22Rv1 (cell line): ENCODE measurements at regions not wholly inside any gene's neighbourhood (a gene's known extent, or its start where the extent isn't known, plus 50 kb on each side); places are given as distances from the start of the nearest gene placed in this dataset.

Experiments
- H3K27ac ChIP-seq: fragments of 450-650 bp; 2 replicates; pipeline ENCODE4 v1.5.1; 2017
- ZFX ChIP-seq: fragments of 450-650 bp; IDR thresholded peaks from 2 replicates; pipeline ENCODE4 v1.6.1; 2017; ENCODE audit warnings: antibody characterized with exemption, borderline replicate concordance
- TF ChIP-seq, protein P1 (sequence below): fragments of 450-650 bp; IDR thresholded peaks from 2 replicates; pipeline ENCODE4 v1.5.1; 2017; ENCODE audit warnings: mild to moderate bottlenecking

DNA sequence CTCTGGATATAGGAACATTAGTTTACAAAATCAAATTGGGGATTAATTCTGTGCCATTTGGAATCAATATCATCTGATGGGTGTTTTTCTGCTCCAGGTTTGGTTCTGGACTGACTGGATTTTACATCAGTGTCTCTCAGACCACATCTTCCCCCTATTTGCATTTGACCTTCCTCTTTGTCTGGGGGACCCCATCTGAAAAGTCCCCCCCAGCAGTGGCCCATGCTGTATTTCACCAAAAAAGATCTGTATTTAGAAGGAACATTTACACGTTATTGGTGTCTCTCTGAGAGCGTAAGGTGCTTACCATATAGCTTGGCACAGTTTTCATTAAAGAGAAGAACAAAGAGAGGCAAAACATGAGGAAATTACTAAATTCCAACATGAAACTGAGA is 215.6 kb upstream of the CLINT1 start:
- H3K27ac ChIP-seq: no peak overlapping the region
- TF ChIP-seq ZFX: no peak
- TF ChIP-seq, protein P1, sequence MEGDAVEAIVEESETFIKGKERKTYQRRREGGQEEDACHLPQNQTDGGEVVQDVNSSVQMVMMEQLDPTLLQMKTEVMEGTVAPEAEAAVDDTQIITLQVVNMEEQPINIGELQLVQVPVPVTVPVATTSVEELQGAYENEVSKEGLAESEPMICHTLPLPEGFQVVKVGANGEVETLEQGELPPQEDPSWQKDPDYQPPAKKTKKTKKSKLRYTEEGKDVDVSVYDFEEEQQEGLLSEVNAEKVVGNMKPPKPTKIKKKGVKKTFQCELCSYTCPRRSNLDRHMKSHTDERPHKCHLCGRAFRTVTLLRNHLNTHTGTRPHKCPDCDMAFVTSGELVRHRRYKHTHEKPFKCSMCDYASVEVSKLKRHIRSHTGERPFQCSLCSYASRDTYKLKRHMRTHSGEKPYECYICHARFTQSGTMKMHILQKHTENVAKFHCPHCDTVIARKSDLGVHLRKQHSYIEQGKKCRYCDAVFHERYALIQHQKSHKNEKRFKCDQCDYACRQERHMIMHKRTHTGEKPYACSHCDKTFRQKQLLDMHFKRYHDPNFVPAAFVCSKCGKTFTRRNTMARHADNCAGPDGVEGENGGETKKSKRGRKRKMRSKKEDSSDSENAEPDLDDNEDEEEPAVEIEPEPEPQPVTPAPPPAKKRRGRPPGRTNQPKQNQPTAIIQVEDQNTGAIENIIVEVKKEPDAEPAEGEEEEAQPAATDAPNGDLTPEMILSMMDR: no peak

DNA sequence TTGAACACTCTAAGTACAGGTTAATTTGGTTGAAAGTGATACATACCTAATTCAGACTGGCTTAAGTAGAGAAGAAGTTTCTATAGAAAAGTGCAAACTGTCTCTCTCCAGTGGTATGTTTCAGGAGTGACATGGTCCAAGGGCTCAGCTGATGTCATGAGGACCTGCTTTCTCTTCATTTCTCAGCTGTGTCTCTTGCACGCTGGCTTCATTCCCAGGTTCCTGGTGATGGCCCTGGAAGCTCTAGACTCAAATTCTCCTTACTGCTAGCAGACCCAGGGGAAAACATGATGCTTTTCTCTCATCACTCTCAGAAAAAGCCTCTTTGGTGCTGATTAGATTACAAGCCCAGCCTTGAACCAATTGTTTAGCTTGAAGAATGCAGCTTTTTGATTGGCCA is 211.9 kb upstream of the CLINT1 start:
- H3K27ac ChIP-seq: no peak overlapping the region
- TF ChIP-seq ZFX: no peak
- TF ChIP-seq, protein P1: no peak

DNA sequence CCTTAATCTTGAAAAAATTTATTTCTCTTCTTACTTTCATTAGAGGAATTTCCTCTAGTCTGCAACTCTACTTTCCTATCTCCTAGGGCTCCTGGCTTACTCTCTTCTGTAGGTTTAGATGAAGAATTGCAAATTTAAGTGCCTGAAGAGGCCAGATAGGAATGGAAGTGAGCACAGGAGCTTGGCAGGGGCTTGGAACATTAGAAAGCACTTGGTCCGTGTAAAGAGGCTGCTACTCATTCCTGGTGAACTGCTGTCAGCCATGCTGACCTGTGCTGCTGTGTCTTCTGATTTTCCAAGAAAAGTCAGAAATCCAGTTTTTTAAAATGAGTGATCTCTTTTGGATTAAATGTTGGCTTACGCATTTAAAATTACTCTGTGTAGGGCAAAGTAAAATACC is 210.9 kb upstream of the CLINT1 start:
- TF ChIP-seq, protein P1: no peak
- no peak for TF ChIP-seq ZFX
- H3K27ac ChIP-seq: no peak overlapping the region

DNA sequence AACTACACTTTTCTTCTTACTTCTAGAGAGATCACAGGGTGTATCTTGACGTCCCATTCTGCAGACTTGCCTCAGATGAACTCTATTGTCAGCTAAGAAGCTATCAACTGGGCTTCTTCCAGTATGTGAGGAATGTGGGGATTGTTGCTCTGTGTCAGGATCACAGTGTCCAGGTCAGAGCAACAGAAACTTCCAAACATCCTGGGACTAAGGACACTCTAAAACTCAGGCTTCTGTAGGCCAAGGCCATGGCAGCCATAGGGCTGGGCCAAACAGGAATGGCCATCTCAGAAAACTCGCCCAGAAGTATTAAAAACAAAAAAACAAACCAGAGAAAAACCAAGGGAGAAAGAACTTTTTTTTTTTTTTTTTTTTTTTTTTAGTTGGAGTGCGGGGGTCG is 210.0 kb upstream of the CLINT1 start:
- TF ChIP-seq, protein P1: no peak
- no peak for TF ChIP-seq ZFX
- H3K27ac ChIP-seq: no peak overlapping the region

DNA sequence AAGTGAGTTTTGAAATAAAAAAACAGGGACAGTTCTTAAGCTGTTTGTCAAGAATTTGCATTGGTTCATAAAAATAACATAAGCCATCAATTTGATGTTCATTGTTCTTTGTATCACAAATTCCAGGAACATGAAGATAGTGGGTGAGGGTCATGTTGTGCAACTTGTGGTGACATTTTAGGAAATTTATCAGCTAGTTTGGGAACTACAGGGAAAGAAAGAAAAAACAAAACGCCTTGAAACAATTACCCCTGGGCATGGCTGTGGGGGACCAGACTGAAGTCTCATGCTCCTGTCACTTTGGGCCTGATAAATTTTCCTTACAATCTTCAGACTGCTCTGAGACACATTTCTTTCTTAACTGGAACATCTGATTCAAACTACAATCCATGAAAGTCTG is 207.1 kb upstream of the CLINT1 start:
- TF ChIP-seq ZFX: no peak
- TF ChIP-seq, protein P1: no peak
- no peak overlapping the region for H3K27ac ChIP-seq

DNA sequence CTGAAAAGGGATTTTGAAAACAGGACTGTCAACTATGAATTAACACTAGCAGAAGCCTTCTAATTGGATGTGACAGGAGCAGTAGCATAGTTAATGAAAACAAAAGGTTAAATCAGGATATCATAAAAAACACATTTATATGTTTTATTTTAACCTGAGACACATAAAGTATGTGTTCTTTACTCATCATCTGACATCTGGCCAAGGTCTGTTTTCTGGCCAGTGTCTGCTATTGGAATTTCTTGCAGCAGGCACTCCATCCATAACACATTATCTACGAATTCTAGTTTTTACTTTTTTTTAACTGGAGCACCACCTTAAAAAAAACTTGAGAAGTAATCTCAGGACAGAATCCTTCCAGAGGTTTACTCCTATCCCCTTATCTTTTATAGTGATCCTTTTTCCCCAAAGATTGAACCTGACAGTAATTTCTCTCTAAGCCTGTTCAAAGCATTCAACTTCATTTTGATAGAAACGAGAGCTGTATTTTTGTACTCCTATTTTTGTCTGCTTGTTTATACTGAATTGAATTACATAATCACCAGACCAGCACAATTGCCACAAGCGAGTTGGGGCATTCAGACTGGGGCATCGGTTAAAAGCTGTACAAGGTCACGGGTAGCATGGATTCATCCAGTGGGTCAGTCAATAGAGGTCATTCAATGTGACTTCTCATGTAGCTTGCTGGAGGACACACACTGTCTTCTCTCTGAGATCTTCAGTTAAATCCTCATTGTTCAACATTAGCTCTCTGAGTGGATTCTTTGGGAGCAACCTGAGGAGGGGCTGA is 205.6 kb upstream of the CLINT1 start:
- TF ChIP-seq, protein P1: no peak
- no peak for TF ChIP-seq ZFX
- no peak overlapping the region for H3K27ac ChIP-seq

DNA sequence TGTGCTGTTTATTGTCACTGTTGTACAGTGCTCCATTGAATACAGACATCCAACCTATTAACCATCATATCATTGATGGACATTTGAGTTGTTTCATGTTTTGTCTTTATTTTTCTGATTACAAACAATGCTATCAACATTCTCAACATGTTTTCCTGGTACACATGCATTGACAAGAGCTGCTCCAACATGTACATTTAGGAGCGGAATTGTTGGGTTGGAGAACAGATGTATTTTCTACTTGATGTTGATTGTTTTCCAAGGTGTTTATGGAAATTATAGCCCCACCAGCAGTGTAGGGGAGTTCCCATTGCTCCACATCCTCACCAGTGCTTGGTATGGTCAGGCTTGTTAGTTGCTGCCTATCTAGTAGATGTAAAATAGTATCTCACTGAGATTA is 204.1 kb upstream of the CLINT1 start:
- TF ChIP-seq ZFX: no peak
- TF ChIP-seq, protein P1: no peak
- no peak overlapping the region for H3K27ac ChIP-seq
